ENCODE measurements at regions not wholly inside any gene's neighbourhood (a gene's known extent, or its start where the extent isn't known, plus 50 kb on each side); places are given as distances from the start of the nearest gene placed in this dataset.
"Not testable (repeated sequence)": the region's sequence is repeated elsewhere in the genome, so short reads cannot be mapped to it uniquely, and the experiment has no call there.

DNA sequence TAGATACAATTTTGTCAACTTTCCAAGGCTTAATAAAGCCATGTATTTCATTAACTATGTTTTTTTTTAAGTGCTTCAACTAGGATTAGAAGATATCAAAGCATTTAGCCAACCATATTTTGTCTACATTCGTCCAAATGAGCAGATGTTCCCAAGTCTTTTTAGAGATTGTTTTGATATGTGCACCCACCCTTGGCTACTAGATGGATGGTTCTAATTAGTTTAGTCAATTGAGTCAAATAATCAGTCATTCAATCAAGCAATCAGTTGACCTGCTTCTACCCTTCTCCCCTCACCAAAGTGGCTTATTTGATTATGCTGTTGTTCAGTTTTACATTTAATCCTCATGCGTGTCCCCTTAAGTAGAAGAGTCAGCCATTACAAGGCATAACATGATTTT lies 319.5 kb upstream of the TNC start:
- H3K27me3 Mint-ChIP-seq (ENCODE audit: low read depth): no peaks in the 10 kb centered on the region
- H3K36me3 Mint-ChIP-seq (ENCODE audit: low read depth): no peaks in the 10 kb centered on the region
- no peak overlapping the region for H3K27ac Mint-ChIP-seq
- H3K9me3 Mint-ChIP-seq (ENCODE audit: insufficient read depth): no peaks in the 10 kb centered on the region
- no peak for ATAC-seq
- CTCF ChIA-PET: no interaction called here
- no peak overlapping the region for H3K4me3 Mint-ChIP-seq
- no peaks in the 10 kb centered on the region for H3K4me1 Mint-ChIP-seq (ENCODE audit: low read depth)
- POLR2A ChIA-PET: no interaction called here
- no peak for DNase-seq

DNA sequence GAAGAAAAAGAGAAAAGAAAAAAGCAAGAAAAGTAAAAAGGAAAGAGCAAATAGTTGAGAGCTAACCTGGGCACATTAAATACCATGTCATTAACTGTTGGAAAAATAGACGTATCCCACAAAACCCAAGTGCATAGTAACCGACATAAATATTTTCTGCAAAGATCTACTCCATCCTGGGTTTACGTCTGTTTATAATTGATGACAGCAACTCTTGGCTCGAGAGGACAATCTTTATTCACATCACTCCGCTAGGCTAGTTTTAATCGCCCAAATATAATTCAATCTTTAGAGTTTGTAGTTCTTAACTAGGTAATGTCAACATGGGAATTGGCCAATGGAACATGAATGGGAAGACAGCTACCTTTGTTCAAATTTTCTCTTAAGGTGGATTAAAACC lies 321.7 kb upstream of the TNC start:
- no peaks in the 10 kb centered on the region for H3K4me1 Mint-ChIP-seq (ENCODE audit: low read depth)
- H3K36me3 Mint-ChIP-seq (ENCODE audit: low read depth): no peaks in the 10 kb centered on the region
- H3K27ac Mint-ChIP-seq: no peak overlapping the region
- no peak for ATAC-seq
- ChIA-PET POLR2A (no interaction called here), CTCF (no interaction called here)
- H3K27me3 Mint-ChIP-seq (ENCODE audit: low read depth): no peaks in the 10 kb centered on the region
- no peaks in the 10 kb centered on the region for H3K9me3 Mint-ChIP-seq (ENCODE audit: insufficient read depth)
- DNase-seq: no peak
- H3K4me3 Mint-ChIP-seq: no peak overlapping the region

DNA sequence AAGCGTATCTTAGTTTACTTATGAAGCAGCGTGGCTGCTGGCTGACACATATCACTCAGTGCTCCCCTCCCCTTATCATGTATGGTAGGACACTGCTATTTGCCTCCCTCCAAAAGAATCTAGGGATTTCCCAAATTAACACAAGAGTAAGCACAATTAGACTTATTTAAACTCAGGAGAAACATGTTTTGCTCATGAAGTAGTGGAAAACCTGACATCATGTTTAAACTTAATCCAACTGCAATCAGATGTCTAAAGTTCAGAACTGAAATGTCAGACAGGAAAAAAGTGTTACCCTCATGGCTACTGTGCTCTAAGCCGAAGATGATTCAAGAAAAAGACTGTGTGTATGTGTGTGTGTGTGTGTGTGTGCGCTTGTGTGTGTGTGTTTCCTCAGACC lies 324.1 kb upstream of the TNC start:
- no peak for DNase-seq
- ChIA-PET CTCF (no interaction called here), POLR2A (no interaction called here)
- Mint-ChIP-seq H3K27me3 (ENCODE audit: low read depth) (no peaks in the 10 kb centered on the region), H3K36me3 (ENCODE audit: low read depth) (no peaks in the 10 kb centered on the region), H3K4me1 (ENCODE audit: low read depth) (no peaks in the 10 kb centered on the region), H3K27ac (no peak overlapping the region), H3K4me3 (no peak overlapping the region), H3K9me3 (ENCODE audit: insufficient read depth) (no peaks in the 10 kb centered on the region)
- ATAC-seq: no peak

DNA sequence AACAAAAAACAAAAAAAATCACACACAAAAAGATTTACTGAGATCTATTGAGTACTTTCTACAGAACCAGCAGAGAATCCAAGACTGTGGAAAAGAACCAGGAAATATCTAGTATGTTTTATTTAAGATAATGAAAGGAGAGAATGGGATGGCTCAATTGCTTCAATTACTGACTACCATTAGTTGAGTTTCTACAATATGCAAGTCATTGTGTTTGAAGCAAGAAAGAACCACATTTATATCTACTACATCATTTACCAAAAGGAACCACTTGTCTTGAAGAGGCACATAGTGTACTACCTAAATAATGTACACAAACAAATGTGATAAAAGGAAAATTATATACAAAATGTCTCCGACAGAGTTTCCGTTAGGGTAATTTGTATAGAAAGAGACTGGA lies 325.9 kb upstream of the TNC start:
- CTCF ChIA-PET: no interaction called here
- H3K36me3 Mint-ChIP-seq (ENCODE audit: low read depth): no peaks in the 10 kb centered on the region
- no peaks in the 10 kb centered on the region for H3K9me3 Mint-ChIP-seq (ENCODE audit: insufficient read depth)
- ATAC-seq (no peak), DNase-seq (no peak)
- no peaks in the 10 kb centered on the region for H3K27me3 Mint-ChIP-seq (ENCODE audit: low read depth)
- POLR2A ChIA-PET: no interaction called here
- H3K27ac Mint-ChIP-seq: no peak overlapping the region
- no peak overlapping the region for H3K4me3 Mint-ChIP-seq
- H3K4me1 Mint-ChIP-seq (ENCODE audit: low read depth): no peaks in the 10 kb centered on the region

DNA sequence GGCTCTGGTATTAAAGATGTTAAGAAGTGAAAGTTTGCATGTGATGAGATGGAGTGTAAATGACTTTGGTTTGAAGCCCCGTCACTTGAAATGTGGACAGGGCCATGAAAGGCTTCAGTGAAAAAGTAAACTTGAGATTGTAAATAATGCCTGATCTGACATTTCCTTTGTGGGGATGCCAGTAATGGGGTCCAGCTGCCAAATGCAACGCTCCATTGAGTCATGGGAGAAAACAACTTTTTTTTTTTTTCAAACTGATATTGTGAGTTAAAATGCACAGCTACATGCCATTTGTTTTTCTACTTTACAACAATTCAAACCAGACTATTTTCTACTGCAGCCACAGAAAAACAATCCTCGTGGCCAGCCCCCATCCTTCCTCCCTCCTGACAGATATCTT lies 327.0 kb upstream of the TNC start:
- Mint-ChIP-seq H3K4me3 (no peak overlapping the region), H3K4me1 (ENCODE audit: low read depth) (no peaks in the 10 kb centered on the region), H3K9me3 (ENCODE audit: insufficient read depth) (no peaks in the 10 kb centered on the region), H3K27me3 (ENCODE audit: low read depth) (peaks cover 1% of the 10 kb centered on the region), H3K36me3 (ENCODE audit: low read depth) (no peaks in the 10 kb centered on the region), H3K27ac (no peak overlapping the region)
- ChIA-PET CTCF (no interaction called here), POLR2A (no interaction called here)
- ATAC-seq (no peak), DNase-seq (no peak)

DNA sequence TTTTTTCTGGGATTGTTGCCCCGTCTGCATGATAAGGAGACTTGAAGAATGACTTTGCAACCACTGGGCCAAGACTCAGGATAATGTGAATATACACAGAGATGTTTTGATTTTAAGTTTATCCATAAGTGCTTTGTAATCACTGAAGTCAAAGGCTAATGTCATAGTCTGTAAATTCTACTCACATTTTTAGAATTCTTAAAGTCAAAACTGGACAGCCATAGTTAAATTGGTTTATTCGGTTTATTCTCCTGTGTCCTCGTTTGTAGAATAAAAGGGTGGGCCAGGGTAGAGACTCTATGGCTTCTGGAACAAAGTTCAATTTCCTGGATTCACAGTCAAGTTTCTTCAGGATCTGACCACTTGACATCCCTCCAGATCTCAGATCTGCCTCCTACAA lies 327.7 kb upstream of the TNC start:
- ChIA-PET POLR2A (no interaction called here), CTCF (no interaction called here)
- no peaks in the 10 kb centered on the region for H3K4me1 Mint-ChIP-seq (ENCODE audit: low read depth)
- H3K36me3 Mint-ChIP-seq (ENCODE audit: low read depth): no peaks in the 10 kb centered on the region
- DNase-seq (no peak), ATAC-seq (no peak)
- H3K4me3 Mint-ChIP-seq: no peak overlapping the region
- H3K9me3 Mint-ChIP-seq (ENCODE audit: insufficient read depth): no peaks in the 10 kb centered on the region
- peaks cover 1% of the 10 kb centered on the region for H3K27me3 Mint-ChIP-seq (ENCODE audit: low read depth)
- H3K27ac Mint-ChIP-seq: no peak overlapping the region

DNA sequence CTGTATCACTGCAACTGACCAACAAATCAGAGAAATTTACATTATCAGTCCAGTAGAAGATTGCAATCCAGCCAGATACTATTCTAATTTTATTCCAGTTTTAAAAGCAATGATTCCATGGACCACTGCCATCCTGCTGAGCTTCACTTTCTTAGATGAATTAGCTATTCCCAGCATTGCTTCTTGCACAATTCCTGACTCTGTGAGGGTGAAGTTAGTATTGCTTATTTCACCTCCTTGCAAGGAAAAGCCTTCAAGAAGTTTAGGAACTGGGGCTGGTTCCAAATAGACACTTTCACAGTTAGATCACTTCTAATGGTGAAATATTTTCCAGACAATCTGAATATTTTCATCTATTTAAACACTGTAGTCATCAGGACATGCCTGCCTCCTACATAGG lies 338.6 kb upstream of the TNC start:
- no peaks in the 10 kb centered on the region for H3K4me1 Mint-ChIP-seq (ENCODE audit: low read depth)
- ATAC-seq (no peak), DNase-seq (no peak)
- H3K27ac Mint-ChIP-seq: no peak overlapping the region
- ChIA-PET POLR2A (no interaction called here), CTCF (no interaction called here)
- H3K4me3 Mint-ChIP-seq: no peak overlapping the region
- no peaks in the 10 kb centered on the region for H3K36me3 Mint-ChIP-seq (ENCODE audit: low read depth)
- no peaks in the 10 kb centered on the region for H3K27me3 Mint-ChIP-seq (ENCODE audit: low read depth)
- H3K9me3 Mint-ChIP-seq (ENCODE audit: insufficient read depth): no peaks in the 10 kb centered on the region

DNA sequence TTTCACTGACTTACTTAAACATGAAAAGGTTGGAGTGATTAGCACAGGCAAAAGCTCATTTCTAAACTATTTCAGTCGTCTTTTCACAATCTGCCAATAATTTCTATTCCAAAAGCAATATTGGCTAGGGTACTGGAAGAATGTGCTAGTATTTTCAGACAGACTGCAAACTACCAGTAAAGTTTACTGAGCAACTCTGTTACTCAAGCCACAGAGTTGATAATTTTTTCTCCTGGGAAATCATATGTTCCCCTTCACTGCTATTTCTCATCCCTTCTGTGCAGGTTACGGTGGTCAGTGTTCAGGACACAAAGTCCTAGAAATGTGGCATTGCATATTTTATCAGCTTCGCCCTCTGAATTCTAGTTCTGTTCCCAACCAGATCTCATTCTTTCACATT lies 343.3 kb upstream of the TNC start:
- H3K27me3 Mint-ChIP-seq (ENCODE audit: low read depth): no peaks in the 10 kb centered on the region

DNA sequence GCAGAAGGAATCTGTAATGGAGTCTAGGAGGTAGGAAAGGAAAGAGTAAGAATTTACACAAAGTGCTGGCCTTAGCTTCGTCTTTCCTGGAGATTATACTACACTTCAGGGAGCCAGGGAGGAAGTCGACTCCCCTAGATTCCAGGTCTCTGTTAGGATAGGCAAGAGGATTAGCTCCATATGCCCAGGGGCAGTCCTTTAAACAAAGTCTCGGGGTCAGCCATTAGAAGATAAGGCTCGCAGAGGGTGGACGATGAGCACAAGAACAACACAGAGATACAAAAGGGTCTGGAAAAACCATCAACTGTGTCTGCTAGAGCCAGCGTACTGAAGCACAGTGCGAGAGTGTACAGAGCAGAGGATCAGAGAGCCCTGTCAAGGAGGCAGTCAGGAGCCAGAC lies 344.7 kb upstream of the TNC start:
- ChIA-PET POLR2A (no interaction called here), CTCF (no interaction called here)
- Mint-ChIP-seq H3K9me3 (ENCODE audit: insufficient read depth) (no peaks in the 10 kb centered on the region), H3K27ac (no peak overlapping the region), H3K27me3 (ENCODE audit: low read depth) (no peaks in the 10 kb centered on the region), H3K4me1 (ENCODE audit: low read depth) (no peaks in the 10 kb centered on the region), H3K4me3 (no peak overlapping the region), H3K36me3 (ENCODE audit: low read depth) (no peaks in the 10 kb centered on the region)
- ATAC-seq (no peak), DNase-seq (no peak)

More for the DNA sequence above, 343.3 kb upstream of the TNC start:
- ChIA-PET POLR2A (no interaction called here), CTCF (no interaction called here)
- Mint-ChIP-seq H3K27ac (no peak overlapping the region), H3K4me1 (ENCODE audit: low read depth) (no peaks in the 10 kb centered on the region), H3K36me3 (ENCODE audit: low read depth) (no peaks in the 10 kb centered on the region), H3K4me3 (no peak overlapping the region), H3K9me3 (ENCODE audit: insufficient read depth) (no peaks in the 10 kb centered on the region)
- no peak for DNase-seq
- ATAC-seq: no peak

DNA sequence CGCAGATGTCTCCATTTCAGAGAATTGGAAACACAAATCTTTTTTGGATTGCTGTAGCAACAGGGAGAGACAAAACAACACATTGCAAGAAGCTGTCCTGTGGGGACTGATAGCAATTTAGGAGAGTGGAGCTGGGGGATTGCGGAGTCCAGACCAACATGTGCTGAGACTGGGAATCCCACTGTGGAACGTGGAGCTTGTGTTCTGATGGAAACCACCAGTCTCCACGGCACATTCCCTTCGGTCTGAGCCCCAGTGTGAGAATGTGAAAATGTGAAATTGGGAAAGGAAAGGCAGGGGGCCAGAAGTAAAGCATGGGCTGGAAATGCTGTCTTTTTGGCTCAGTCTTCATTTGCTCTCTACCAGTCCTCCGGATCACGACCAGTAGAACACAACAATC lies 348.8 kb upstream of the TNC start:
- no peak for ATAC-seq
- H3K27me3 Mint-ChIP-seq (ENCODE audit: low read depth): peaks cover 3% of the 10 kb centered on the region
- POLR2A ChIA-PET: no interaction called here
- no peak overlapping the region for H3K4me3 Mint-ChIP-seq
- H3K27ac Mint-ChIP-seq: no peak overlapping the region
- no peaks in the 10 kb centered on the region for H3K36me3 Mint-ChIP-seq (ENCODE audit: low read depth)
- no peaks in the 10 kb centered on the region for H3K9me3 Mint-ChIP-seq (ENCODE audit: insufficient read depth)
- no peaks in the 10 kb centered on the region for H3K4me1 Mint-ChIP-seq (ENCODE audit: low read depth)
- CTCF ChIA-PET: no interaction called here
- DNase-seq: no peak

DNA sequence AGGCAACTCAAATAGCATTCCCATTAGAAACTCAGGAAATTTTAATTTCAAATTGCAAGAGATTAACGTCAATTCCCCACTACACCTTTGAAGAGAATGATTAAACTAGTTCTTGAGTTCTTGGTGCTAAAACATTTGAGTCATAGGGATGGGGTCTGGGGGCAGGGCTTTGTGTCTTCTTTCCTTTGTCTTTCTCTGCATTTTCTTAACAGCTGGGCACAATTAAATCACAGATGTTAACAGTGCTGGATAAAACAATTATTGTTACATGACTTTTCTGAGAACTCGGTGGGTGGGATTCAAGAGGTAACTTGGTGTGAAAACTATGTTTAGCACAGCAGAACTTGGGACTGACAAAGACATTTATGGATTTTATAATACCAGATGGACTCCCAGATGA lies 351.9 kb upstream of the TNC start:
- ATAC-seq (no peak), DNase-seq (no peak)
- ChIA-PET CTCF (no interaction called here), POLR2A (no interaction called here)
- Mint-ChIP-seq H3K27ac (no peak overlapping the region), H3K9me3 (ENCODE audit: insufficient read depth) (no peaks in the 10 kb centered on the region), H3K27me3 (ENCODE audit: low read depth) (peaks cover 3% of the 10 kb centered on the region), H3K4me3 (no peak overlapping the region), H3K36me3 (ENCODE audit: low read depth) (no peaks in the 10 kb centered on the region), H3K4me1 (ENCODE audit: low read depth) (no peaks in the 10 kb centered on the region)

DNA sequence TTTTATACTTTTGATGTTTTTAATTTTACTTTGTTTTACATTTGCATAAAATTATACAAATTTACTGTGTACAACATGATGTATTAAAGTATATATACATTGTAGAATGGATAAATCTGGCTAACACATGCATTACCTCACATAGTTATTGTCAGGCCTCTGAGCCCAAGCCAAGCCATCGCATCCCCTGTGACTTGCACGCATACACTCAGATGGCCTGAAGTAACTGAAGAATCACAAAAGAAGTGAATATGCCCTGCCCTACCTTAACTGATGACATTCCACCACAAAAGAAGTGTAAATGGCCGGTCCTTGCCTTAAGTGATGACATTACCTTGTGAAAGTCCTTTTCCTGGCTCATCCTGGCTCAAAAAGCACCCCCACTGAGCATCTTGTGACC lies 355.1 kb upstream of the TNC start:
- POLR2A ChIA-PET; H3K27ac Mint-ChIP-seq; H3K36me3 Mint-ChIP-seq (ENCODE audit: low read depth); H3K27me3 Mint-ChIP-seq (ENCODE audit: low read depth); H3K4me3 Mint-ChIP-seq; CTCF ChIA-PET; H3K9me3 Mint-ChIP-seq (ENCODE audit: insufficient read depth); H3K4me1 Mint-ChIP-seq (ENCODE audit: low read depth); ATAC-seq; DNase-seq: not testable (repeated sequence)

DNA sequence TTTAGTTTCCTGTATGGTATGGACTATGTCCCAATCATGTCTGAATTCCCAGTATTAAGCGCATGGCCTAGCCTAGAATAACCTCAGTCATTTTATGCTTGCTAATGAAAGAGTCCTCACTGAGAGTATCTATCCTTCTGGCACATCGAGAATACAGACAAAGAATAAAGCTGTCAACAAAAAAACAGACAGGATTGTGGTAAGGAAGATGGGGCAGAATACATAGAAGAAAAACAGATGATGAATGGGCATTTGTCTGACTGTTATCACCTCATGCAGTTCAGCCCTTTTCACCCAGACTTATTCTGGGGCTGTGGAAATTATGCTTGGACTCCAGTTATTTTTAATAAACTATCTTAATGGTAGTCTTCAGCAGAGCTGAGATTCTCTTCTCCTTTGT lies 363.8 kb upstream of the TNC start:
- no peaks in the 10 kb centered on the region for H3K36me3 Mint-ChIP-seq (ENCODE audit: low read depth)
- DNase-seq (no peak), ATAC-seq (no peak)
- no peak overlapping the region for H3K27ac Mint-ChIP-seq
- no peaks in the 10 kb centered on the region for H3K9me3 Mint-ChIP-seq (ENCODE audit: insufficient read depth)
- CTCF ChIA-PET: no interaction called here
- POLR2A ChIA-PET: no interaction called here
- H3K4me3 Mint-ChIP-seq: no peak overlapping the region
- H3K27me3 Mint-ChIP-seq (ENCODE audit: low read depth): no peaks in the 10 kb centered on the region
- no peaks in the 10 kb centered on the region for H3K4me1 Mint-ChIP-seq (ENCODE audit: low read depth)

DNA sequence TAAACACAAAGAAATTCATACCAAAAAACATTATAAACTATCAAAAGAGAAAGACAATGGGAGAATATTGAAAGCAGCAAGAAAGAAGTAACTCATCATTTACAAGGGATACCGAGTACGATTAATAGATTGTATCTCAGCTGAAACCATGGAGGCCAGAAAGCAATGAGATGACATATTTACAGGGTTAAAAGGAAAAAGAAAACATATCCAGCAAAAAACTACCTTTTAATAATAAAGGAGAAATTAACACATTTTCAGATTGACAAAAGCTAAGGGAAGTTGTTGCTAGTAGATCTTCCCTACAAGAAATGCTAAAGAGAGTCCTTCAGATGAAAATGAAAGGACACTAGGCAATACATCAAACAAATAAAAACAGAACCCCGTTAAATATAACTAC lies 364.8 kb upstream of the TNC start:
- ChIA-PET CTCF (no interaction called here), POLR2A (no interaction called here)
- Mint-ChIP-seq H3K27ac (no peak overlapping the region), H3K9me3 (ENCODE audit: insufficient read depth) (no peaks in the 10 kb centered on the region), H3K4me3 (no peak overlapping the region), H3K27me3 (ENCODE audit: low read depth) (no peaks in the 10 kb centered on the region), H3K36me3 (ENCODE audit: low read depth) (no peaks in the 10 kb centered on the region), H3K4me1 (ENCODE audit: low read depth) (no peaks in the 10 kb centered on the region)
- ATAC-seq (no peak), DNase-seq (no peak)
